DOHH2 (cell line): ENCODE measurements at regions not wholly inside any gene's neighbourhood (a gene's known extent, or its start where the extent isn't known, plus 50 kb on each side); places are given as distances from the start of the nearest gene placed in this dataset.

Source experiments
- CTCF ChIP-seq: fragments of 200-600 bp; sonication (generic); IDR thresholded peaks from one replicate; pipeline ENCODE4 v1.5.1; 2014; ENCODE audit warnings: antibody characterized with exemption, mild to moderate bottlenecking, low read depth, low read length; ENCODE audit not compliant: poor library complexity, severe bottlenecking
- EZH2phosphoT487 ChIP-seq: fragments of 200-600 bp; sonication (generic); IDR thresholded peaks from 2 replicates; pipeline ENCODE4 v1.6.1; 2017; ENCODE audit warnings: borderline replicate concordance, mild to moderate bottlenecking, antibody characterized with exemption, low read length, moderate library complexity, mixed read lengths

DNA sequence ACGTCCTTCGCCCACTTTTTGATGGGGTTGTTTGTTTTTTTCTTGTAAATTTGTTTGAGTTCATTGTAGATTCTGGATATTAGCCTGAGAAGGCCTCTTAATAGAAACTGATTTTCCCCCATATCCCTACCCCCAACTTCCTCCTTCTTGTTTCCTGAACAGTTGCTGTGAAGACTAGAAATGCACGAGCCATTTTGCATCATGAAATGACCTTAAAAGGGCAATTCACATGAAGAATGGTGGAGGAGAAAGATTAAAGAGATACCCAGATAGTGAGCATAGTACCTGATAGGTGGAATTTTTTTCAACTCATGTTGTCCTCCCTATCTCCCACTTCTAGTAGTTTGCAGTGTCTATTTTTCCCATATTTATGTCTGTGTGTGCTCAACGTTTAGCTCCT is 55.2 kb upstream of the KCNH8 start:
- no peak for TF ChIP-seq CTCF
- TF ChIP-seq EZH2phosphoT487 = no peak
